Vagina (tissue), 2 donors: ENCODE measurements at regions not wholly inside any gene's neighbourhood (a gene's known extent, or its start where the extent isn't known, plus 50 kb on each side); places are given as distances from the start of the nearest gene placed in this dataset.

Source experiments
- CTCF ChIP-seq, 3 experiments: fragments of 450-650 bp in 2 of 3; fragments of 200-600 bp in 1 of 3; sonication (generic) in 1 of 3; IDR thresholded peaks; one replicate each; pipeline ENCODE4 v1.5.1; 2017 to 2019; ENCODE audit warnings: antibody characterized with exemption in 3 of 3, mild to moderate bottlenecking in 2 of 3, moderate library complexity in 2 of 3
- POLR2A ChIP-seq, 2 donors: fragments of 450-650 bp; IDR thresholded peaks; one replicate each; pipeline ENCODE4 v1.6.1; 2017; ENCODE audit warnings: antibody characterized with exemption in 2 of 2, mild to moderate bottlenecking in 2 of 2, moderate library complexity in 2 of 2

- TF ChIP-seq CTCF (IDR thresholded peaks at IDR 0.05) (no peak), POLR2A (IDR thresholded peaks at IDR 0.05) (no peak)
Observed at GRCh38 chr5:155514105-155514563, 500.6 kb downstream of the KIF4B start.
